Activated CD8-positive, alpha-beta memory T cell treated with anti-CD3 and anti-CD28 coated beads for 36 hours (primary cell): ENCODE measurements at regions not wholly inside any gene's neighbourhood (a gene's known extent, or its start where the extent isn't known, plus 50 kb on each side); places are given as distances from the start of the nearest gene placed in this dataset.
"Not testable (repeated sequence)": the region's sequence is repeated elsewhere in the genome, so short reads cannot be mapped to it uniquely, and the experiment has no call there.

Experiments
- CTCF ChIA-PET: fragments of 350-600 bp; sonication (Branson Sonifier 250); formaldehyde crosslinking; loops from one replicate; lab custom pipeline; 2021; ENCODE audit warnings: antibody characterized with exemption; lab: Charles Lee
- POLR2A ChIA-PET: fragments of 350-600 bp; sonication (Branson Sonifier 250); formaldehyde crosslinking; loops from one replicate; lab custom pipeline; 2021; ENCODE audit warnings: antibody characterized with exemption; lab: Charles Lee

DNA sequence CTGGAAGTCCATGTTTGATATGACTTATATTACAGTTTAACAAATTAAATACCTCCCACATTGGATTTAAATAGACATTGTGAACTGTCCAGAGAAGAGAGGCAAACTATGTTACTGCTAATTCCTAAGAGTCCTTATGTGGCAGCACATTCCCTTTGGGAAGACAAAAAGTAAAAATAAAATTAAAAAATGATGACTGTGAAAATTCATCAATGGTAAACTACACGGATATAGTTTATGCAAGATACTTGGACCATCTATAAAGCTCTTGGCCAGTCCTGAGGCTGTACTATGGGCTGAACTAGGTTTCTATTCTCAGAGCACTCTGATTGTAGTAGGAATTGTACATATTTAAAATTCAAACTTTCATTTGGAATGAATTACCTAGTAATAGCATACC lies 206.4 kb downstream of the LRRK2 start:
- ChIA-PET CTCF (no interaction called here), POLR2A (no interaction called here)

DNA sequence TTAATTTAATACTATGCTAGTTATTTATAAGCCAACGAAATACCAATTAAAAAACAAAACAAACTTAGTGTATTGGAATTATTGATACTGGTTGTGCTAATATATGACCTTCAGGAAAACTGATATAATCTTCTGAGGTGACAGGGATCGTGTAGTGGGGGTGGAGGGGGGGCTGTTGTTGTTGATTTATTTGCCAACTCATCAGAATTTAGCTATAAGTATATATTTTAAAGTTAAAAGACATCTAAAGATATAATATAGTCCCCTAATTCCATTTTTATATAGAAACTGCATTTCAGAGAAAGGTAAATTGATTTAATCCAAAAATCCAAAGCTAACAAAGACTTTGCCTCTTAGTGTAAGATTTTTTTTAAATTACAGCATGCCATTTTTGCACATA lies 210.5 kb downstream of the LRRK2 start:
- POLR2A ChIA-PET, result no interaction called here
- CTCF ChIA-PET, result no interaction called here

DNA sequence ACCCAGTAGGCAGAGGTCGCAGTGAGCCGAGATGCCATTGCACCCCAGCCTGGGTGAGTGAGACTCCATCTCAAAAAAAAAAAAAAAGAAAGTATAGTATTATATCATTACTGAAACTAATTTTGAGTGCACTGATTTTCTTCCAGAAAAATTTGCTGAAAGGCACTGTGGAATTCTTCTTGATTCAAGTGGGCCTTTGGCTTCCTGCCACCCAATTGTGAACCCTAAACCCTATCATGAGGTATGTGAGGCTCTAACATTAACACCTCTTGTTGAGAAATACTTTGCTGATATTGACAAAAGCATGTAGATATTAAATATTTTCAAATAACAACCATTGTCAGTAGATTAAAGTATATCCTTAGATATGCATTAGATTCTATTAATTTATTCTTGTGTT lies 211.2 kb downstream of the LRRK2 start:
- POLR2A ChIA-PET, result no interaction called here
- CTCF ChIA-PET, result no interaction called here

DNA sequence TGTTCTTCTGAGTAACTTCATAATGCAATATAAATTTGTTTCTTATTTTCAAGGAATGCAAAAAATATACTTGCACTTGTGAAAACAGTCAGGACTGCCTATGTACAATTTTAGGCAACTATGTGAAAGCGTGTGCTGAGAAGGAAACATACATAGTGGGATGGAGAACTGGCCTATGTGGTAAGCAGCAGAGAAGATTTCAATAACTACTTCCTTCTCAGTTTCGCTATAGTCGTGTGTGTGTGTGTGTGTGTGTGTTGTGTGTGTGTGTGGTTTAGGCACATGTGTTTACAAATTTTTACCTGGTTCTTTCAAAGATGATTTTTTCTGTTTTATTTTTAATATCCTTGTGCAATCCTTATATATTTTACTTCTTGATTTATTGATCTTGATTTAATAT lies 211.8 kb downstream of the LRRK2 start:
- POLR2A ChIA-PET, result no interaction called here
- CTCF ChIA-PET, result no interaction called here

DNA sequence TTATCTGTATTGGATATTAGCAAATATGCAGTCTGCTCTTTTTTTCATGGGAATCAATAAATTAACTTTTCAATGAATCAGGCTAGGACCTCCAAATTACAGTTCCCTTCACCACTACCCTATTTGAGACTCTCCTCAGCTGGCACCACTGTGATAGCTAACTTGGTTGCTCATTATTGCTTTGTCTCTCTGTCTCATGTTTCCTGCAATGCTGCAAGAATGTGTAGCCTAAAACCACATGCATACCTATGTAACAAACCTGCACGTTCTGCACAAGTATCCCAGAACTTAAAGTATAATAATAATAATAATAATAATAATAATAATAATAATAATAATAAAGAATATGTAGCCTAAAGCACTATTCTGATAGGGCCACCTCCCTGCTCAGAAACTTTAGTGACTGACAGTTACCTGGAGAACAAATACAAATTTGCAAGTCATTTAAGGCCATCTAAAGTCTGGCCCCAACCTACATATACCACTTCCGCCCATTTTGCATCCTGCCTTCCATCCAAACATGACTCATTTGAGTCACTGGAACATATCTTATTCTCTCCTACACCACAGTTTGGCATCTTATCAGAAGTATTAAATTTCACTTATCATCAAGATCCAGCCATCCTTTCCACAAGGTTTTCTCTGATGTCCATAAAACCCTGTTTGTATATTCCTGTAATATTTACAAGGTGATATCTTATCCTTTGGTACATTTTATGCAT lies 215.1 kb downstream of the LRRK2 start:
- ChIA-PET CTCF (no interaction called here), POLR2A (no interaction called here)

DNA sequence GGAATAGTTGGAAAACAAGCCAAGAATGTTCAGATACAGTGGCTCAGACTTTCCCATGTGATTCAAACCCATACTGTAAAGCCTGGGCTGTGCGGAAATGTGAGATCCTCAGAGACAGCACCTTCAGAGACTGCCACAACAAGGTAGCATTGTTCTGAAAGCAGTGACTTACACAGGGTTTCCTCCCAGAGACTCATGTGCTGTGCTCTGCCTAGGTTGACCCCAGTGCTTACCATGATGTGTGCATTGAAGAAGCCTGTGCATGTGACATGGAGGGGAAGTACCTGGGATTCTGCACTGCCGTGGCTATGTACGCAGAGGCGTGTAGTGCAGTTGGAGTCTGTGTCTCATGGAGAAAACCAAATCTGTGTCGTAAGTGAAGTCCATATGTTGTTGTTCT lies 219.4 kb downstream of the LRRK2 start:
- ChIA-PET CTCF (no interaction called here), POLR2A (no interaction called here)

DNA sequence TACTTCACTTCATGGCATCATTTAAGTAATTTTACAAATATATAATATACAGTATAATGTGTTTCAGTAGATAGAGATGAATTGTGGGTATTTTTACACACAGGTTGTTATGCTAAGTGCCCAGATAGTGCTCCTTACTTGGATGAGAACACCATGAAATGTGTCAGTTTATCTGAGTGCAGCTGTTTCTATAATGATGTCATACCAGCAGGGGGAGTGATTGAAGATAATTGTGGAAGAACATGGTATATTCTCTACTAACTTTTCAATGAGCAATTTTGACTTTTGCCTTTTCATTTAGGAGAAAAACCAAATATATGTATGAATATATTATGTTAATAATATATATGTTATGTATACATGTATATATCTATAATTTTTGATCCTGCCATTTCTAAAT lies 221.6 kb downstream of the LRRK2 start:
- ChIA-PET CTCF (no interaction called here), POLR2A (no interaction called here)

DNA sequence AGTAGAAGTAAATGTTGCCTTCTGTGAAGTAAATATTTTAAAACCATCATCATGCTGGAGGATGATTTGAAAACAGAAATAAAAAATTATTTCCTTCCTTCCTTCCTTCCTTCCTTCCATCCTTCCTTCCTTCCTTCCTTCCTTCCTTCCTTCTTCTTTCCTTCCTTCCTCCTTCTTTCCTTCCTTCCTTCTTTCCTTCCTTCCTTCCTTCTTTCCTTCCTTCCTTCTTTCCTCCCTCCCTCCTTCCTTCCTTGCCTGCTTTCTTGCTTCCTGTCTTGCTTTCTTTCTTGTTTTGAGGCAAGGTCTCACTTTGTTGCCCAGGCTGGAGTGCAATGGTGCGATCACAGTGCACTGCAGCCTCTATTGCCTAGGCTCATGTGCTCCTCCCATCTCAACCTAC lies 223.7 kb downstream of the LRRK2 start:
- POLR2A ChIA-PET, CTCF ChIA-PET: not testable (repeated sequence)

DNA sequence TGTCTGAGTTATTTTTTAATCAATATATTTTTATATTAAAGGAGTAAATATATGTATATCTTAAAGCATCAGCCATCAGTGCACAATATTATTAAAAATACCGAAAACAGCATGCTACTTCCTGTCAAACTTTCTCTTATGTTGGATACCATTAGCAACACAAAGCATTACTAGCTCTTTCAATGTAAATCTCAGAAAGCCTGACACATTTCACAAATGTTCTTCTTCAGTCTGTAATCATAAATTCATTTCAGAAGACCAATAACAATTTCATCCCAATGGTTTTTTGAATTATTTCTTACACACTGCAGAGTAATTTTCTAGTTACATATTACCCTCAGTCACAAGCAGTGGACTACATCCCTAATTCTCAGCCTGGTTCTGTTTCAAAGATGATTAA lies 226.9 kb downstream of the LRRK2 start:
- POLR2A ChIA-PET, result no interaction called here
- CTCF ChIA-PET, result no interaction called here

DNA sequence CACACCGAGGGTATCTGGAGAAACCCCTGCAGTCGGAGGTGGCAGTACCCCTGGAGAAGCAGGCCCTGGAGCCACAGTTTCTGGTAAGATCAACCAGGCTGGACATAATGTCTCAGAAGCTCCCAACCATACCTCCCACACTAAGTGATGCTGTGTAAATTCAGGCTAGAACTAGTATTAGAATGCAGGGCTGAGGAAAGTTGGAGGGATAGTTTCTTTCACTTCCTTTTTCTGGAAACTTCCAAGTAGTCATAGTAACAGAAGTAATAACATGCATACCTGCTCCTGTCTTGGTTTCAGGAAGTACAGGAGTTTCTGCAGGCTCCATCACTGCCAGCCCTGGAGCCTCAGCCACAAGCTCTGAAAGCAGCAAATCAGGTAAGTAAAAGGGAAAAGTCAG lies 228.1 kb upstream of the CNTN1 start:
- ChIA-PET CTCF (no interaction called here), POLR2A (no interaction called here)

DNA sequence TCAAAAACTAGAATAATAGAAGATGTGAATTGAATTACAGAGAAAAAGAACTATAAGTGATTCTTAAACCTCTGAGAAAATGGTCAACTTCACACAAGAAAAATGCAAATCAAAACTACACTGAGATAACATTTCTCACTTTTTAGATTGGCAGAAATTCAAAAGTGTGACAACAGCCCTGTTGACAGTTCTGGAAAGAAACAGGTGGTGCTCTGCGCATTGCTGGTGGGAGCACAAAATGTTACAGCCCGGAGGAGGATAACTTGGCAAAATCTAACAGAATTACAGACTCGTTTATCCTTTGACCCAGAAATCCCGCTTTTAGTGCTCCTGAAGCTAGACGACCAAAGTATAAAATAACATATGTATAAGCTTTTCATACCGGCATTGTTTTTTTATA lies 222.5 kb upstream of the CNTN1 start:
- ChIA-PET CTCF (no interaction called here), POLR2A (no interaction called here)

DNA sequence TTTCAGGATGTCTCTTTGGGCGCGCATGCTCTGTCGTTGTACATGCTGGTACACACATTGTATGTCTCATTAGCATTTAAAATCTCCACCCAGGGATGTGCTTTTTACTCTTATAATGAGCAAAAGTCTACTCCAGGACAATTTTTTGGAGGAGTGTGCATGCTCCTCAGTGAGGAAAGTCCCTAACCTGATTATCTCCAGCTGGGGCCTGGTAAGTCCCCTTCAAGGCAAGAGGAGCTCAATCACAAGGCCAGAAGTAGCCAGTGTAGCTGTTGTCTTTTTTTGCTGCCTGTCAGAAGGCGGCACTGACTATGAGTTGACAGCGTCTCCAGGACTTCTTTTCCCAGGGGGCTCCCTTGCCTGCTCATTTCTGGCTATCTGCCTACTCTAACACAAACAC lies 218.3 kb upstream of the CNTN1 start:
- CTCF ChIA-PET, result no interaction called here
- POLR2A ChIA-PET, result no interaction called here

DNA sequence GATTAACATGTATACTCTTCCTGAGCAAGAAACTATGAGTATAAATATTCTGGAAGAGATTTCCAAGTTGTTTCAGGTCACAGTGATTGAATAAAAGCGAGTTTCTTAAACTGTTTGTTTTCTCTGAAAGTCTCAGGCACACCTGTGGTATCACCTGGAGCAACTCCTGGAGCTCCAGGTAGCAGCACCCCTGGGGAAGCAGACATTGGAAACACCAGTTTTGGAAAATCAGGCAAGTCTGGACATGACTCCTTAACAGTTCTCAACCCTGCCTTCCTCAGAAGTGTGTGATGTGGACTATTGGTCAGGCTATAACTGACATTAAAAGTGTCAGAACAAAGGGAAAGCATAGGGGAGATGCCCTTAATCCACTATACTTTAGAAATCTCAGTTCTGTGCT lies 217.6 kb upstream of the CNTN1 start:
- ChIA-PET POLR2A (no interaction called here), CTCF (no interaction called here)

DNA sequence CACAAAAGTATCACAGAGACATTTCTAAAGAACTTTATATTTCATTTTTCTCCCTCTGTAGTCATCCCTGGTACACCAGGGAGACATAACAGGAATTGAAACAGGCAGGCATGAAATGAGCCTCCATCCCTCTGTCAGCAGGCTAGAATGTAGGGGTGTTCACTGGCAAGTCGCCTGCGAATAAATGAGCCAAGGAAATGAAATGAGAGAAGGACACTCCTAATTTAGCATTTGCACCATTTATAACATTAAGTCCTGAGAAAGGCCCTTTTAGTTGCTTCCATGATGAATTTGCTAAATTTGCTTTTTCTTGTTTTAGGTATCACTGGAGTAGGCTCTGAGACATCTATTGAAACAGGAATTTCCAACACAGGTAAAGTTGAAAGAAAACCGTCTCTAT lies 192.4 kb upstream of the CNTN1 start:
- CTCF ChIA-PET, result no interaction called here
- POLR2A ChIA-PET, result no interaction called here

DNA sequence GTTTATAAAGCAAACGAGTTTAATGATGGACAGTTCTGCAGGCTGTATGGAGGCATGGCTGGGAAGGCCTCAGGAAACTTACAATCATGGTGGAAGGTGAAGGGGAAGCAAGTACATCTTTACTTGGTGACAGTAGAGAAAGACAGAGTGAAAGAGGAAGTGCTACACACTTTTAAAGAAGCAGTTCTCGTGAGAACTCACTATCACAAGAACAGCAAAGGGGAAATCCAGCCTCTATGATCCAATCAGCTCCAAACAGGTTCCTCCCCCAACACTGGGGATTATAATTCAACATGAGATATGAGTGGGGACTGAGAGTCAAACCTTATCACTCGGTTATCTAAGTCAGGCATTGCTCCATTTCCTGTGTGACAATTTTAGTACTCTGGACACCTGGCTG lies 189.9 kb upstream of the CNTN1 start:
- ChIA-PET POLR2A (no interaction called here), CTCF (no interaction called here)

DNA sequence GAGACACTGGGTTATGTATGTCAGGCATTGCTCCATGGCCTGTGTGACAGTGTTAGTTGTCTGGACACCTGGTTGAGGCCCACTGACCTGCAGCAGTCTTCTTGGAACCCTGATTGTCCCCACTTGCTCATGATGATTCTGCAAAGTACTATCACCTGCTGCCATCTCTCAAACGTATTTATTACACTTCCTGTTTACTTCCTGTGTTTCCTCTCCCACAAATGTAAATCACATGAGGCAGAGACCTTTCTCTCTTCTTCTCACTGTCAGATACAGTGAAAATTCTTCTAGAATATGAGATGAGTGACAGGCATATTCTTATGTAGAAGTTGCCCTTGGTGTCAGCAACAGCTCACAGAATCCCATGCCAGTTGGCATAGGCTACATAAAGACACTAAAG lies 186.9 kb upstream of the CNTN1 start:
- POLR2A ChIA-PET, result no interaction called here
- CTCF ChIA-PET, result no interaction called here

DNA sequence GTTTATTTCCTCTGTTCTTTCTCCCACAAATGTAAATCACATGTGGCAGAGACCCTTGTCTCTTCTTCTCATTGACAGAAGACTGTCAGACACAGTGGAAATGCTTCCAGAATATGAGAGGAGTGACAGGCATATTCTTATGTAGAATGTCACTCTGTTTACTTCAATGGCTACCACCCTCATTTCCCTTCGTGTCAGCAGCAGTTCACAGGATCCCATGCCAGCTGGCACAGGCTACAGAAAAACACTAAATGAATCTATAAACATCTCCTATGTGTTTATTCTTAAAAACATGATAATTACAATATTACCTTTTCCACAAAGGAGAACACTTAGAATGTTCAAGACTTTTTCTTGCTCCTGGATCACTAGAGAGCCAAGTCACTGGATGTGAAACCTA lies 183.8 kb upstream of the CNTN1 start:
- ChIA-PET CTCF (no interaction called here), POLR2A (no interaction called here)

DNA sequence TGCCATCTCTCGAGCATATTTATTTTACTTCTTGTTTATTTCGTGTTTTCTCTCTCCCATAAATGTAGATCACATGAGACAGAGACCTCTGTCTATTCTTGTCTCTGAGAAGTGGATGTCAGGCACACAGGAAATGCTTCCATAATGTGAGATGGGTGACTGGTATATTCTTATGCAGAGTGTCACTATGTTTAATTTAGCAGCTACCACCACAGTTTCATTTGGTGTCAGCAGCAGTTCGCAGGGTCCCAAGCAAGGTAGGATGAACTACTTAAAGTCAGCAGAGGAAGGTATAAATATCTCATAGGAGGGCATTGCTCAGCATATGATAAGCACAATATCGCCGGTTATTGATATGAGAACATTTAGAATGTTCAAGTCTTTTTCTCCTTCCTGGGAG lies 180.9 kb upstream of the CNTN1 start:
- ChIA-PET CTCF (no interaction called here), POLR2A (no interaction called here)

DNA sequence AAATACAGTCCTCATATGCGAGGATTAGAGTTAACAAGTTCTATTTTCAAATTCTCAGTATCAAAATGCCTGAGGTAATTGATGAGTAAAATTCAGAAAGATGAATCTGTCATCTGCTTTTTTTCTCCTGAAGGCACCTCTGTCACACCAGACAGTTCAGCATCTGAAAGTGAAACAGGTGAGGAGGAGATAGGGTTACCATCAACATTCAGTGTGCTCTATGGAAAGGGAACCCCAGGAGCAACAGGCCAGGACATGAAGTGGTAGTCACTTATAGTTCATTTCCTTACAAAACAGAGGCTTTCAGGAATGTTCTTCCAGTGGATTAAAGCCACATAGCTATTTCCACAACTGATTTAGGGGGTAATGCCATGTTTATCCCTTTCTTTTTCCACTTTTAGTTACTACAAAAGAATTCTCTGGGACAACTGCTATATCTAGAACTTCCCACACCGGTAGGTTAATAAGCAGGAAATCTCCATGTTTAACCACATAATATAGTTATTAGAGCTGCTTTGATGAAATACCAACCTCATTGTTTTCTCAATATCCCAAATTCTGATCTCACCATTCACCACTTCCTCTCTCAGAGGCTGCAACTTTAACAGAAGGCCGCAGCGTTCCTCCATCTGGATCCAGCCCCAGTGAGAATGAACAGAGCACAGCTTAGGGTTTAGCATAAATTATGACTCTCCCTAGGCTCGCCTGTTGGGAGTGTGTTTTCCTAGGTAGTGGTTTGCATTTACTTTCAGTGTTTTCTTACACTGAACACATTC lies 177.0 kb upstream of the CNTN1 start:
- ChIA-PET POLR2A (no interaction called here), CTCF (no interaction called here)

DNA sequence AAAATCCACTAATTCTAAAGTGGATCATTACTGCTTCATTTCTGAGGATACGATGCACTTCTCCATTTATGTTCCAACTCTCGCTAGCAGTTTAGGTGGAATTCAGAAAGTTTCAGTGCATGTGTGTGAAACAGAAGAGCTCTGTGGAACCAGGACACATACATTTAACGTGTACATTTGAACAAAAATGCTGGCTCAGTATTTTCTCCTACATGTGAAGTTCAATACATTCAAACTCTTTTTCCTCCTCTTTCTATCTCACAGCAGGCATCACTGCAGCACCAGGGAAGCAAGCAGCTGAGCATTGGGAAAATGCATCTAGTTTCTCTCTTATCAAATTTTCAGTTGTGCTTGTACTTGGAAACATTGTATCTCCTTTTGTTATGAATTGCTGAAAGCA lies 169.4 kb upstream of the CNTN1 start:
- POLR2A ChIA-PET, result no interaction called here

DNA sequence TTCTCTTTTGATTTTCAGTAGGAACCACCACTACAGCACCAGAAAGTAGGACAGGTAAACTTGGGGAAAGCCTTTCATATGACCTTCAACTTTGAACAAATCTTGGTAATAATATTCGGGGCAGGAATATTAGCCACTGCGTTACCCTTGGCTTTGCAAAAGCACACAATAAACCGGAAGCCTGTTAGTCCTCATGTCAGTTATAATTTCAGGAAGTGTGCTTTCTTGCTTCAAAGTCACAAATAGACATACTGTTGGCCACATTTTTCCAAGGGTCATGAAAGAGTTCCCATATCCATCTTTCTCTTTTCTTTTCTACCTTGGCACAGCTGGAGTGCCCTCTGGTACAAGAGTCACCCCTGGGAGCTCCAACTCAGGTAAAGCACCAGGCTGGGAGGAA lies 167.2 kb upstream of the CNTN1 start:
- CTCF ChIA-PET, result no interaction called here
- POLR2A ChIA-PET, result no interaction called here

More for the DNA sequence above, 169.4 kb upstream of the CNTN1 start:
- CTCF ChIA-PET, result no interaction called here
